ENCODE measurements at regions not wholly inside any gene's neighbourhood (a gene's known extent, or its start where the extent isn't known, plus 50 kb on each side); places are given as distances from the start of the nearest gene placed in this dataset.
A peak's percentile ranks its signal among the peaks of the same experiment; 100 is the strongest.
"Not testable (repeated sequence)": the region's sequence is repeated elsewhere in the genome, so short reads cannot be mapped to it uniquely, and the experiment has no call there.

DNA sequence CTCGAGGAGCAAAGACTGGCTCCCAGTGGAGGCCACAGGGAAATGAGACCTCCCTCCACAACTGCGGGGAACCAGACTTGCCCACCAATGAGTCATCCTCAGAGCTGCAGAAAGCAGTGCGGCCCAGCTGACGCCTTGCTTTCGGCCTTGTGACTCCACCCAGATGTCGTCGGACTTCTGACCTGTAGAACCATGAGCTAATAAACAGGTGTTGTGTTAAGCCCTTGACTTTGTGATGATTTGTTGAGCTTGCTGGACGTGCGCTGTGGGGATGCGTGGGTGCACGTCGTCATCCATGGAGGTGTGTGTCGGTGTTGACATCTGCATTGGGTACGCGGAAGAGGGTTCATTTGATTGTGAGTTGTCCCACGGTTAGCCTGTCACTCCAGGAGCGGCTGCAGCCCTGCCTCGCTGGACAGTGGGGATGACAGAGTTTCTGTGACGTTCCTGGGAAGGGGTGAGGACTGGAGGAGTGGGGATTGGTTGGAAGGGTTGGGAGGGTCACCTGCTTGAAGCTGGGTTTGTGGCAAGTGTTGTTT, 154.1 kb downstream of the SH3BP4 start:
- no peak for DNase-seq (ENCODE audit: low read depth in 2 of 2)

DNA sequence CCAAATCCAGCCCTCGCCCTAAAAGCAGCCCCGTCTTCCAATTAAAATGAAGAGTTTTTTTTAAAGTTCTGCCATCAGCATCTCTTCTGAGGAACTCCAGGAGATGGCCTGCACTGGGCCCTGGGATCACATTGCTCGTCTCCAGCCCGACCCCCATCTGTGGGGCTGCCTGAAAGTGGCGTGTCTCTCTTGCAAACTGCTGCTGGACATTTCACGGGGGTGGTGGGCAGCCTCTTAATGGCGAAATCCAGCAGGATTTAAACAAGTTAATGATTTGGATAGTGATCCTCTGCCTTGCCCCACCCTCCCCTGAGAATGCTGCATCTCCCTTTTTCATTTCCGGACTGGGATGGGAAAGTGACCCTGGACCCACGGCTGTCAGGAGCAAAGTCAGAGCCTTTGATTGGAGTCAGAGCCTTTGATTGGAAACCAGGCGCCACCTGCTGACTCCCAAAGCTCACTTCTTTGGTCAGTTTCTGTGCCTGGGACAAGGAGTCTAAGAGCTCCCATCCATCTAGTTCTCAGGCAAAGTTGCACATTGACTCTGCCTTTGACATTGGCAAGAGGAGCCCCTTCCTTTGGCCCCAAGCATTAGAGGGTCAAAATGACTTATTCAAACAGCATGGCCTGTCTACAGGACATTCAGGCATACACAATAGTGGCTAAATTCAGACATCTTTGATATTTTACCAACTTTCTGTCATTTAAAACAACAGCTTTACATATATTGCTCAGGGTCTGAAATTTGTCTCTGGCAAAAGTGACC, 155.2 kb downstream of the SH3BP4 start:
- DNase-seq (ENCODE audit: low read depth in 2 of 2): no peak

DNA sequence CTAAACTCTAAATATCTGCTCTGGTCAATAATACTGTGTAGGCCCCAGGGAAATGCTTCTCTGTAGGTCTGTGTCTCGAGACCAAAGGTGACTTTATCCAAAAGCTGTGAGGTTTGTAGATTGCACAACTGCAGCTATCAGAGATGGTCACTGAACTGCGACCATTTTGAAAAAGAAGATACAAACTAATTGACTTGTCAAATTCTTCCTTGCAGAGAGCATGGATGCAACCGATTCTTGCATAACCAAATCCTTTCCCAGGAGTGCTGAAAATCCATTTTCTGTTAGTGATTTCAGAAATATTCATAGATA, 155.8 kb downstream of the SH3BP4 start:
- no peak for DNase-seq (ENCODE audit: low read depth in 2 of 2)

DNA sequence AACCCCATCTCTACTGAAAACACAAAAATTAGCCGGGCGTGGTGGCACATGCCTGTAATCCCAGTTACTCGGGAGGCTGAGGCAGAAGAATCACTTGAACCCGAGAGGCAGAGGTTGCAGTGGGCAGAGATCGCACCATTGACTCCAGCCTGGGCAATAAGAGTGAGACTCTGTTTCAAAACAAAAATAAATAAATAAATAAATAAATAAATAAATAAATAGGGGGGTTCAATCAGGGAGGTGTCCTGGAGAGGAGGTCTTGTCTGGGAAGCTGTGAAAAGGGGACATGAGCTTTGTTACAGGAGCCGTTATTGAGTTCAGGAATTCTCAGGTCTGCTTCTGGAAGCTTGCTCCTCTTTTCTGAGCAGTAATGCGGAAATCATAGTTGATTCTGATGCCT, 157.7 kb downstream of the SH3BP4 start:
- not testable (repeated sequence) for DNase-seq (ENCODE audit: low read depth in 2 of 2)

DNA sequence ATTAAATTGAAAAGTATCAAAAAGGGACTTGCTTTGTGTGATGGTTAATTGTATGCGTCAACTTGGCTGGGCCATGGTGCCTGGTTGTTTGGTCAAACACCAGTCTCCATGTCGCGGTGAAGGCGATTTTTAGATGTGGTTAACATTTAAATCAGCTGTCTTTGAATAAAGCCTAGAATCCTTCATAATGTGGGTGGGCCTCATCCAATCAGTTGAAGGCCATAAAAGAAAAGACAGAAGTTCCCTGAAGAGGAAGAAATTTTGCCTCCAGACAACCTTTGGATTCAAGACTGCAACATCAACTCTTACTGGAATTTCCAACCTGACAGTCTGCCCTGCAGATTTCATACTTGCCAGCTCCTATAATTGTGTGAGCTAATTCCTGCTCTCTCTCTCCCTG, 160.5 kb downstream of the SH3BP4 start:
- DNase-seq (ENCODE audit: low read depth in 2 of 2): no peak

DNA sequence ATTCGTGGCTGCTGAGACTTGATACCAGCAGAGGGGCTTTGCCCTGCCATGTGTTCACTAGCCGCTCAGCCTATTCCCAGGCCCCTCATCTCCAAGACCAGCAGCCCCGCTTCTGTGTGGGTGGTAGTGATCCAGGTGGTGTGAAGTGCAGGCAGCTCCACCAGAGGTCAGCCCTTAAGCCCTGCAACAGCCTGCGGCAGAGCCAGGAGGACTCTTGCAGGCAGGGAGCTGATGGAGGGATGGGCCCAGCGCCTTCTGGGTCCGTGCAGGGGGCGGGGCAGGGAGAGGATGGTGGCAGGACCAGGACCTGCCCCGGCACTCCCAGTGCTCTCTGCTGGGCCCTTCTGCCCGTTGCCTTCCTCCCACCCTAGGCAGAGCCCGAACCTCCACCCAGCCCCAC, 162.0 kb downstream of the SH3BP4 start:
- DNase-seq (ENCODE audit: low read depth in 2 of 2): no peak

DNA sequence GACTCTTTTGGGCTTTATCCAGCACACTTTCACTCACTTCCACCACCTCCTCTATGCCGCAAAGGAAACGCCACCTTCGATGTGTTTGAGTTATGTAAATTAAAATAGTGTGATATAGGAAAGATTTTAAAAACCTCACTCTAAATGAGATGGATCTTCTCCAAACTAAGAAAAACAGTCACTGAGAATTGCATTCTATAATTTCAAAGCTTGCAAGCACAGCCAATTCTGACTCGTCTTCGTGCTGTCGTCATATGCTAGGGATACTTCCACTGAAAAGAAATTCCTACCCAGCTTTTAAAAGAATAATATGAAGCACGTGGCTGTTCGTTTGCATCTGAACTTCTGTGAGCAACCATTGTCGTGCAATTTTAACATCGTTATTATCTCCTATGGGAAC, 162.5 kb downstream of the SH3BP4 start:
- DNase-seq (ENCODE audit: low read depth in 2 of 2): no peak

DNA sequence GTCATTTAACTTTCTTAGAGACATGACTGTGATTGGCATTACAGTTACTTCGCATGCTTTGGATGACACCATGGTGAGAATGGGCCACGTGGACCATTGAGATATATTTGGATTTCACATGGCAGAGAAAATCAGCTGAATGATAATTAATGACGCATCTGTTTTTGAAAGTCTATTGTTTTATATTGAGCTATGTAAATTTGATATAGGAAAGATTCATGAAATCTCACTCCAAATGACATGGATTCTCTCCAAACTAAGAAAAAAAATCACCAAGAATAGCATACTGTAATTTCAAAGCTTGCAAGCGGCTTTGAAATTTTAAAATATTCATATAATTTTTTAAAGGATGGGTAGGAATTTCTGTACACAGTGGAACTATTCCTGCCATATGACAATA, 163.7 kb downstream of the SH3BP4 start:
- DNase-seq (ENCODE audit: low read depth in 2 of 2): no peak

DNA sequence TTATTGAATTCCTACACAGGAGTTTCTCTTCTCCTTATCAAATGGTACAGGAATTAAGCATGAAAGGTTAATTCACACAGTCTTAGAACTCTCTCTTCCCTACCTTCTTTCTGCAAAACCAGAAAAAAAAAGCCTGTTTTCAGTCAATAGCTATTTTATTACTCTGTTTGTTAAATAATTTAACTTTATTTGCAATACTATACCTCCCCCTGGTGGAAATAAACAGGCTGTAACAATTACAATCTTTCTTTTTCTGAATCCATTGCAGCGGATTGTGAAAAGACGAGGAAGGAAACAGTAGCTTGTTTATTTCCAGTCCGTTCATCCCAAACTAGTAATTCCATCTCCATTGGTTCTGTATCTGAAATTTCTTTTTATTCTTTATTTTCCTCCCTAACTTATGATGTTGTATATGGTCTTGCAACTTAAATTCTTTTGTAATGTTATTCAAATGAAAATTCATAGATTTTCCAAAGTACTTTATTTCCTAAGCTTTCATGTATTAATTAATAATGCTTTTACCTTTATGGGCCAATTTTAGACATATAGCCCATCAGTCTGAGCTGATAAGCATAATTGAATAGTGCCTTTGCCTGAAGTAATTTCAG, 165.2 kb downstream of the SH3BP4 start:
- no peak for DNase-seq (ENCODE audit: low read depth in 2 of 2)

DNA sequence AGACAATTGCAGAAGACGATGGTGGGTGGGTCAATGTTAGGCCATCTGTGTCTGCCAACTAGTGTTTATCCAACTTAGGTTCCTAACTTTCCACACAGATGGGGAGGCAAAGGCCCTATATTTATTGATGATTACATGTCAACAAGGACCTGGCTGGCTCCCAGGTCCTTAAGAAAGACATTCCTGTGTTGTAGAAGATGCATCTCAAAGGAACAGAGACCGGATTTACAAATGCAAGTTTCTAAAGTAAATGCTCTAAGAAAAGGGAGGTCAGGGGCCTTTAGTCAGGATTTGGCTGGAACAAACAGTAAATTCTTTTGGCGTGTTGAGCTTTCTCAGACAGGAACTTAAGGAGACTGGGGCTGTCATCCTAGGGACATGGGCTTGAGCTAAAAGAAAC, 175.0 kb downstream of the SH3BP4 start:
- no peak for DNase-seq (ENCODE audit: low read depth in 2 of 2)

DNA sequence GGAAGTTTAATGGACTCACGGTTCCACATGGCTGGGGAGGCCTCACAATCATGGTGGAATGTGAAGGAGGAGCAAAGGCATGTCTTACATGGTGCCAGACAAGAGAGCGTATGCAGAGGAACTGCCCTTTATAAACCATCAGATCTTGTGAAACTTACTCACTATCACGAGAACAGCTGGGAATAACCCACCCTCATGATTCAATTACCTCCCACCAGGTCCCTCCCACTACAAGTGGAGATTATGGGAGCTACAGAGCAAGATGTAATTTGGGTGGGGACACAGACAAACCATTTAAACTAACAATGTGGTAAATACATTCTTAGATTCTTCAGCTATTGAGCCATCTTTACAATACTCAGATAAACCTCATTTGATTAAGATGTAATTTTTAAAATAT, 176.1 kb downstream of the SH3BP4 start:
- DNase-seq (ENCODE audit: low read depth in 2 of 2): no peak

DNA sequence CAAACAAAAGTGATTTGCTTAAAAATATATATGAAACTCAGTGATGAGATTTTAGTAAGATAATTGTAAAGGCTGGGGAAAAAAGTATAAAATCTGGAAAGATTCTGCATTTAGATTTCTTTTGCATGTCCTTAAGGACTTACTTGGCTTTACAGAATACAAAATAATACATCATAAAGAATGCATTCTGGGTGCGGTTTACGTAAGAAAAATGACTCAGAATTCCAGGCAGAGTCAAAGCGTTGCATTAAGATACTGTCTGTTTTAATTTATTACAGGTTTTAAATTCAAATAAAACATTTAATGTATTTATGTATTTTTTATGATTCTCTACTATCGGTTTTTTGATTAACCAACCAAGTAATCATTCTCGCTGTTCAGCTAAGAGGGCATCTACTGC, 178.0 kb downstream of the SH3BP4 start:
- no peak for DNase-seq (ENCODE audit: low read depth in 2 of 2)

DNA sequence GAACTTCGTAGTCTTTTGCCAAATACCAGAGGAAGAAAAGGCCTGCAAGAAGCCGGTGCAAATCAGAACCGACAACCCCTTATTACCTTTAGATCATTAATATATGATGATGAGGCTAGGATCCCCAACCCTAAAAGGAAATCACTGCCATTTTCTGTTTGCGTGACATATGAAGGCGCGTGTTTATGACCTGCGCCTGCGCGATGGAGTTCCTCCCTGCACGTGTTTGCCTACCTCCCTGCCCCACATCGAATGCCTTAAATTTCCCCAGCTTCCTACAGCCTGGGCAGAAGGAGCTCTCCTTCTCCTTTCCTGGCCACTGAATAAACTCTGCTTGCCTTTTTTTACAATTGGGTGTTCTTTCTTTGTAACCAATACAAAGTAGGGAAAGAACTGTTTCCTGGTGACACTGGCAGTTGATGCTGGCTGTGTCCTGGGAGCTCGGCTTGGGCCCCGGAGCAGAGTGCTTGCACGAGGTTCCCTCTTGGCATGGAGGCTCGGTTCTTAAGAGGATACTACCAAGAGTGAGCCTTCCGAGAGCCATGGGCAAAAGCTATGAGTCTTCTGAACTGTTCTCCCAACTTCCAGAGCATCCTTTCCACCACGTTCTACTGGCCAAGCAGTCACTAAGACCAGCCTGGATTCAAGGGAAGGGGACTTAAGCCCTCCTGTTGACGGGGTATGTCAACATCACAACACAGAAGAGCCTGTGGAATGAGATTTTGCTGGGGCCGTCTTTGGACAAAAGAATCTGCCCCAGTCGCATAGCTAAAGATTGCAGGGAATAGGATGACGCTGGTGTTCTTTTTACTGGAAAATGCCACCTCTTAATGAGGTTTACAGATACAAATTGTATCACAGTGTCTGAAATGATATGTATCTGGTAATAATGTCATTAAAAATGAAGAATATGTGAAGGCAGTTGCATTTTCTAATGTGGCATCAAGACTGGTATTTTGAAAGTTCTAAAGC, 179.8 kb downstream of the SH3BP4 start:
- no peak for DNase-seq (ENCODE audit: low read depth in 2 of 2)

DNA sequence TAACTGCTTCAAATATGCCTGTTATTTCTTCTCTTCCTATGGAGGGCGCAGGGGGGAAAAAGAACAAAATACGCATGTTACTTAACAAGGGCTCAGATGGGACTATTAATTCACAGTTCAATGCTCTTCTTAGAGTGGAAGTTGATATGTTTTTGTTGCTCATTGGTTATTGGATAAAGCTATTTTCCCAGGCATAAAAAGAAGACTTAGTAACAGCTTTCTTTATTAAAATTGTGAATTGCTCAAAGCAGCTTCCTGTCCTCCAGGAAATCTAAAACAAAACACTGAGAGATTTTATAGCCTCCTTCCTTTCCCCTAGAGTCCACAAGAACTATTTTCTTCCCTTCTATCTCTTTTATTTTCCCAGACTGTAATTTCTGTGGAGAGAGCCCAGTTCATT, 180.8 kb downstream of the SH3BP4 start:
- no peak for DNase-seq (ENCODE audit: low read depth in 2 of 2)

DNA sequence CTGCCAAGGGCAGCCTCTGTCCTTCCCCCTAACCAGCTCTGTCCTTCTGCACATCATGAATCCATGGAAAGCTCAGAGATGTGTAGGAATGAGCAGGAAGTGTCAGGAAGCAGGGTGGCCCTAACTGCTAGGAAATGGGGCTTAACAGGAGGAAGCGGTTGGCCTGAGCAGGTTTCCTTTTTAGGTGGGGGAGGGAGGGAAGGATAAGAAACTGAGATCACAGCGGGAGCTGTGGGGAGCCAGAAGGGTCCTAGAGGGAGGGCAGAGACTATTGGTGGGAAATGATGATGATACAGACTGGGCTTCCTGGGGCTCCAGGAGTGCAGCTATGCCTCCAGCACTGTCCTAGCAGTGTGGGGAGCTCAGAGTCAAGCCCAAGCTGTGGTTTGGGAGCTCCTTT, 182.0 kb downstream of the SH3BP4 start:
- no peak for DNase-seq (ENCODE audit: low read depth in 2 of 2)

DNA sequence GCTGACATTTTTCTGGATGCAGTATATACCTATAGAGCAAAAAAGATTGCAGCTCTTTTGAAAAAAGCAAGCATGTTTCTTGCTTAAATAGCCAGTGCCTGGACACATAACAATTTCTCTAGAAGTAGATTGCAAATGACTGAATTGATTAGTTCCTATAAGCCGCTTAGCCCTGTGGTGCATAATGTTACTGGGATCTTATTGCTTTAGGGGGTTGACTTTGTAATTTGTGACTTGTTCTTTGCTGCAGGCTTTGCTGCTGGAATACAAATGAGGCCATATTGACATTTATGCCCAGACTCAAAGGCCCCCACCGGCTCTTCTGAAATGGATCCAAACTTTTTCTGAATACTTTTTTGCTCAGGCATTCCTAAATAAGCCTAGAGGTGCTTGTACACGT, 182.6 kb downstream of the SH3BP4 start:
- DNase-seq (ENCODE audit: low read depth in 2 of 2): no peak

DNA sequence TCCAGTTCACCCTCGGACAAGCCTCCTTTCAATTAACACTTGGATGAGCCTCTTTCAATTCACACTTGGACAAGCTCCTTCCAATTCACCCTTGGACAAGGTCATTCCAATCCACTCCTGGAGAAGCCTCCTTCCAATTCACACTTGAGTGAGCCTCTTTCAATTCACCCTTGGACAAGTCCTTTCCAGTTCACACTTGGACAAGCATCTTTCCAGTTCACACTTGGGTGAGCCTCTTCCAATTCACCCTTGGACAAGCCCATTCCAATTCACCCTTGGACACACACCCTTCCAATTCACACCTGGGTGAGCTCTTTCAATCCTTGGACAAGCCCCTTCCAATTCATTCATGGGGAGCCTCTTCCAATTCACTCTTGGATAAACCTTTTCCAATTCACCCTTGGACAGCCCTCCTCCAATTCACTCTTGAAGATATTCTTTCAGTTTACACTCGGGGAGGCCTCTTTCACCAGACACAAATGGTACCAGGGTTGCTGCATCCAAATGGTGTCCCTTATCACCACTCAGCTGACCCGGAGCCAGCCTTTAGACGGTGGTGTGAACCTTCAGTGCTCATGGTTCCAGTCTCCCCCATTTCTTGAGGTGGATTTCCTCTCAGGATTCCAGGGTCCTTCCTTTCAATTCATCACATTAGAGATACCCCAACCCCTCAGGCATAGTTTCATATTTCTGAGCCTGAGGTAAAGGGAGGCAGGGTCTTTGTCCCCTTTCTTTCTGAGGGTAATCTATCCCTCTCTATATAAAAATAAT, 183.6 kb downstream of the SH3BP4 start:
- no peak for DNase-seq (ENCODE audit: low read depth in 2 of 2)

DNA sequence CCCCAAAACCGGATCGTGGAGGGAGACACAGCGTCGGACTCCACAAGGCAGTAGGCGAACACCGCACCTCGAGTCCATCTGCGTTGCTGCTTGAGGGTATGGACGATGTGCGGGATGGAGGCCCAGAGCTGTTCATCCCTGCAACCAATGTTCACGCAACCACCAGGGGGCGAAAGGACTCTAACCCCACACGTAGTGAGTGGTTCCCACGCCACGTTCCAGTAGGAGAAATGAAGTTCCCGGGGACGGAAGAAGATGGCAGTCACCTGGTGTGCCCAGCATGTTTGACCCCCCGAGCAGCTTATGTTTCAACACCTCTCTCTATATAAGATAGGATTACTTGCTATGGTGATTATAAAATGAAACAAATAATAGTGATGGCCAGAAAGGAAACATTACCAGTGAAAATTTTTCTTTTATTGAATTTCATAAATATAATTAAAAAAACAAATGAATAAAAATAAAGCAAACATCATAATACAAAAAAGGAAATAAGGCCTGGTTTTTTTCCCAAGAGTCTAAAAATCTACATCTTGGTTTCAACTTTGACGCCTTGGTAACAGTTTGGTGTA, 184.3 kb downstream of the SH3BP4 start:
- peak; percentile 7 for DNase-seq (ENCODE audit: low read depth in 2 of 2)

DNA sequence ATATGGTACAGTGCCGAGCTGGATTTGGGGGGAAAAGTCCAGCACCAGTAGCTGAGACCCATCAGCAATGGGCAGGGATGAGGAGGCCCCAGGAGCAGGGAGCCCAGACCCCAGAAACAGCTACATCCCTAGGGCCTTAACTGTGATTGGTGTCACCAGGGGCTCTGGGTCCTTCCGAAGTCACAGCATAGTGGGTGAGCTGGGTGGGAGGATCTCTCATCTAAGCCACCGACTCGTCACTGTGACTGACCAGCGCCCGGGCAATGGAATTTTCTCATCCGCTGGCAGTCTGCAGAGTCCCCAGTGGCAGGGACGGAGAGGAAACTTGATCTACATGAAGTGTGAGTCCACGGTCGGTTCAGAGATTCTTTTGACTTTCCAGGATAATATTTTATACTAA, 186.5 kb downstream of the SH3BP4 start:
- DNase-seq (ENCODE audit: low read depth in 2 of 2): no peak

DNA sequence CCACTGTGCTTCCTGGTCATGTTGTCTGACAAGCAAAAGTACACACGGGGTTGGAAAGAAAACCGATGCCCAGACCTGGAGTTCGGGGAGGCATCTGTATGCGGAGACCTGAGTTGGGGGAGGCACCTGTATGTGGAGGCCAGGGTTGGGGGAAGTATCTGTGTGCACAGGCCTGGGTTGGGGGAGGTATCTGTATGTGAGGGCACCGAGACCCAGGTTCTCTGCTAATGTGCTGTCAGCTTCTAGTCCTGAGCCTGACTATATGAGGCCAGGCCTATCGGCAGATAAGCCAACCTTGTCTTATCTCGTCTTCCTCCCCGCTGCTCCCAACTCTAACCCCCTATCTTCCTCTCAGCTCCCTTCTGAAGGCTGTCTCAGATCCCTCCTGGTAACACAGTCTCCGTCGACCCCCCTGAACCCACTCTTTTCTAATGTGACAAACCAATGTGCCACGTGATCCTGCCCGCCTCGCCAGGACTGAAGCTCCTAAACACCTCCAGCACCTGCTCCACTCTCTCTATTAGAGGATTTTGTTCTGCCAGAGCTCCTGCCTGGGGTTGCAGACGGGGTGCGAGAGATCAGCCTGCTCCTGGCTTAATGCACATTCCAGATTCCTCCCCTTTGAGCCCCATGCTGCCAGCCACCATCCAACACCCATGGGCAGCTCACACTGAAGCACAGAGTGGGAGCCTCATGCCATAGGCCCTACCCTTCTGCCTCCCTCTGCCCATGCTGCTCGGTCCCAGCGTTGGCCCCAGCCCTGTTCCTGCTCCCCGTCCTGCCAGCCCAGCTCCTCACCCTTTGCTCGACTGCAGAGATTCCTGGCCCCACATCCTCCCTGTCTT, 188.4 kb downstream of the SH3BP4 start:
- DNase-seq (ENCODE audit: low read depth in 2 of 2): no peak

DNA sequence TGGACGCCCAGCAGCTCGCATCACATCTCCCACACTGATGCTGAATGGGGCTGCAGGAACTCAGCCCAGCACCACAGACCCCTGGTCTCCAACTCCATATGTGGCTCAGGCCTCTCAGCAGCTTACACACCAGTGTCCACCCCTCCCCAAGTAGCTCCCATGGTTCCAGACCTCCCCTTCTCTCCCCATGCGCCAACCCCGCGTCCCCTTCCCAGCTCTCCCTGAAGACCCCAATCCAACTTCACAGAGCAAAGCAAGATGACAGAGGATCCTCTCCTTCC, 188.9 kb downstream of the SH3BP4 start:
- no peak for DNase-seq (ENCODE audit: low read depth in 2 of 2)
